GM18868 (cell line): ENCODE measurements at regions not wholly inside any gene's neighbourhood (a gene's known extent, or its start where the extent isn't known, plus 50 kb on each side); places are given as distances from the start of the nearest gene placed in this dataset.
A peak's percentile ranks its signal among the peaks of the same experiment; 100 is the strongest.

Experiments used
- ATAC-seq: cut with Tn5 transposase; IDR thresholded peaks from one replicate; pipeline ENCODE4 v1.9.1; 2021; ENCODE audit warnings: mild to moderate bottlenecking, moderate library complexity; ENCODE audit not compliant: unreplicated experiment

DNA sequence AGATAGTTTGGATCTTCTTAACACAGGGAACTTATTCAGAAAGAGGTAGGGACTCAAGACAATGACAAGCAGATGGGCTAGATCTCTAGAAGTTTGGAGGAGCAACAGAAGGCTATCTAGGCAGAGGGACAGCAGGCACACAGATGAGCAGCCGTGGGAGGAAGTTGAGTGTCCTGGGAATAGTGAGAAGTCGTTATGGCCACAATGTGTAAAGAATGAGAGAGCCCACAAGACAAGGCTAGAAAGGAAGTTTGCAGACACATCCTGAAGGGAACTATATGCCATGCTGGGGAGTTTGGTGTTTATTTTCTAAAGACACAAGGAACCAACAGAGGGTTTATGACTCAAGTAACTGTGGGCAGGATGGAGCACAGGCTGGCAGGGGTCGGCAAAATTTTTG lies 160.6 kb downstream of the PALM2AKAP2 start:
- no peak for ATAC-seq

DNA sequence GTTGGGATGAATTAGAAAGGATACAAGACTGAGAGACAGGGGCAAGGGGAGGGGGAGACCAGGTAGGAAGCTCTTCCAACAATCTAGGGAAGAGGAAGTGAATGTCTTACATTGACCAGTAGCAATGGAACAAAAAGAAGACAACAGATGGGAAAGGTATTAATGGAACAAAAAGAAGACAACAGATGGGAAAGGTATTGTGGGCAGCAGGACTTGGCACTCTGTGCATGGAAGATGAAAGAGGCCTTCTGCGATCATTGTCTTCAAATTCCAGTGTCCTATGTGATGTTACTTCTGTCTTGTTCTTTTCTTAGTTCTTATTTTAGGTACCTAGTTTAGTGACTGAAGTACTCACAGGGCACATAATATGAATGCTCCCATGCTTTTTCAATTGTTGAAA lies 161.8 kb downstream of the PALM2AKAP2 start:
- no peak for ATAC-seq

DNA sequence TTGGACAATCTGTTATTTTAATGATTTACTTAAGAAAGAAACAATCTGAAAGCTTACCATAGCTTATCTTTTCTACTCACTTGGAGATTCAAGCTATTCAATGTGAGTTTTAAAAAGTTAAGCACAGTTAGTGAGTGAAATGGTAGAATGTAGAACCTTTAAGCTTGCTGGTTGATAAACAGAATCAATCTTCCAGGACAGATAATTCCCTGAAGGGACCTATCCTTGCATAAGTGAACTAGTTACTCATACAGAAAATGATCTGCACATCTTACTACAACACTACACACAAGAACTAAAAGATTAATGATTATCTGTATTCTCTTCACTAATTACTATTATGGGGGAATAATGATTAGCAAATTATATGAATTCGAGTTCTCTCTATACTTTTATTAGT lies 165.6 kb downstream of the PALM2AKAP2 start:
- no peak for ATAC-seq

GRCh38 chr9:109948453-109948852 lies 168.5 kb downstream of the PALM2AKAP2 start:
- no peak for ATAC-seq

- ATAC-seq, result peak; percentile 71
Observed at GRCh38 chr9:109950710-109951443, 170.9 kb downstream of the PALM2AKAP2 start.

DNA sequence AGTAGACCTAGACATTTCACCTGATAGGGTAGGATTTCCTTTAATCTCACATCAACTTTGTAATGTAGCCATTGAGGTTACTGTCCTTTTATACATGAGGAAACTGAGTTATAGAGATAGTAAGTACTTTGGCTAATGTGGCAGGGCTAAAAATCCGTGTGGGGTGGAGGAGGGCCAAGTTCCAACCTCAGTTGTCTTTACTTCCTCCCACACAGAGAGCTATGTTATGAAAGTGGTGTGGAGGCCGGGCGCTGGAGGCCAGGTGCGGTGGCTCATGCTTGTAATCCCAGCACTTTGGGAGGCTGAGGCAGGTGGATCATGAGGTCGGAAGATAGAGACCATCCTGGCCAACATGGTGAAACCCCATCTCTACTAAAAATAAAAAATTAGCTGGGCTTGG lies 173.3 kb downstream of the PALM2AKAP2 start:
- ATAC-seq, result no peak

- no peak for ATAC-seq
Observed at GRCh38 chr9:109953813-109954497, 174.0 kb downstream of the PALM2AKAP2 start.

- no peak for ATAC-seq
Observed at GRCh38 chr9:109956717-109957440, 176.9 kb downstream of the PALM2AKAP2 start.

DNA sequence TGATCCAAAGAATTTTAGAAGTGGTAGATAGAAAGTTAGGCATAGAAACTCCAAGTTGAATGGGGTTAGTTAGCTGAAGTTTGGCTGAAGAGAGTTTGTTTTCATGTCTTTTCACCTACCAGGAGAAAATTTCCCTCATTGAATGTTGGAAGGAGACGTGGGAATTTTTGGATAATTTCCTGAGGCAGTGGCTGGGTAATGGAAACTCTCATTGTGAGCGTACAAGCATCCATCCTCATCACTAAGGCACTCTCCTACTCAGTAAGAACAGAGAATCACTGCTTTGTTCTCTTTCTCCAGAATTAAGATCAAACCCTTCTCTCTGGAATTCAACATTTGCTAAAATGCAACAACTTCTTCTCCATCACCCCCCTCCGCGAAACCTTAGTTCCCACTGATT lies 179.7 kb downstream of the PALM2AKAP2 start:
- no peak for ATAC-seq

GRCh38 chr9:109961626-109962025 lies 181.6 kb downstream of the PALM2AKAP2 start:
- no peak for ATAC-seq

- no peak for ATAC-seq
Observed at GRCh38 chr9:109962215-109962614, 182.2 kb downstream of the PALM2AKAP2 start.

- ATAC-seq, result no peak
Observed at GRCh38 chr9:109963079-109963478, 183.1 kb downstream of the PALM2AKAP2 start.

- peak; percentile 33 for ATAC-seq
Observed at GRCh38 chr9:109966643-109967368, 186.8 kb downstream of the PALM2AKAP2 start.

DNA sequence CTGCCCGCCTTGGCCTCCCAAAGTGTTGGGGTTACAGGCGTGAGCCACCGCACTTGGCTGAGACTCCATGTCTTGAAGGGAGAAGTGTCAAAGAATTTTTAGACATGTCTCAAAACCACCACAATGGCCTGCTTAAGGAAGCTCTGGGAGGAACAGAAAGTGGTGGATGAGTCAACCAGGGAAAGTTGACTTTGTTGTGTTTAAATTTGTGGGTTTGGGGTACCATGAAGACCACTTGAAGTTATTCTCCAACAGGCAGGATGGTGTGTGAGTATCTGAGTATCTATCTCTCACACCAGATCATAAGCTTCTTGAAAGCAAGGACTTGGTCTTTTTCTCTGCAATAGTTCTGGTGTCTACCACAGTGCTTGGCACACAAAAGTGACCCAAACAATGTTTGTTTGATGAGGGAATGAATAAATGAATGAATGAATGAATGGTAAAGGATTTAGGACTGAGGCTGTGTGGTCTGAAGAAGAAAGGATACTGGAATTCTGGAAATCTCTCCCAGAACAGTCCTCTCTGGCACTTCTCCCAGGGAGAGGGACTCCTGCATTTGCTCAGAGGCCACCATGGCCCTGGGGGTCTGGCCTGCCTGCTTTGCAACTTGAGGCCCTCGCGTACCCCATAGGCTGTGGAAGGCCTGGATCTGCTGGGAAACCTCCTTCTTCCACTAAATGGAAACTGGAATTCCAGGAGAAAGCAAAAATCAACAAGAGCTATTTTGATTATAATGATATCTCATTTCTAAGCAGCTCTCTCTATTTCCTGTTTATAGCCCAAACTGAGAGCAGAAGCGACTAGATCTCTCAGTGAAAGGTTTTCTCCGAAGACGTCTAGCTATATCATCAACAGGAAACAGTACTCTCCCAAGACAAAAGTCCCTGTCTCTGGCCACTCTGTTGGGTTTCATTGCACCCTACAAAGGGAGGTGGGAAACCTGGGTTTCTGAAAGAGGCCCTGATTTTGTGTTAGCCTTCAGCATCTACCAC lies 187.9 kb downstream of the PALM2AKAP2 start:
- ATAC-seq, result peak; percentile 36

DNA sequence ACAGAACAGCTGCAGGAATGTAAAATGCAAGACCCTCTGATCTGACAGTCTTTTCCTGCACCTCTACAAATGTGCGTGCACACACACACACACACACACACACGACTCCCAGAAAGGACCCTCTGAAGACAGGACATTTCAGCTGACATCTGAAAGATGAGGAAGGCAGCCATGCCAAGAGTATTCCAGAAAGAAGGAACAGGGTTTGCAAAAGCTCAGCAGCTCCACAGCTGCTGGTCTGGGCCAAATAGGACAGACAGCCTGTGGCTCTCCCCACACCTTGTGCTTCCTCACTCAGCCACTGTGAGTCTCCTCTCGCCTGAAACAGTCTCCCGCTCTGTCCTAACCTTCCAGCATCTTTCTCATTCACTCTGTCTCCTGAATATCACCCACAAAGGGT lies 189.0 kb downstream of the PALM2AKAP2 start:
- ATAC-seq, result no peak

DNA sequence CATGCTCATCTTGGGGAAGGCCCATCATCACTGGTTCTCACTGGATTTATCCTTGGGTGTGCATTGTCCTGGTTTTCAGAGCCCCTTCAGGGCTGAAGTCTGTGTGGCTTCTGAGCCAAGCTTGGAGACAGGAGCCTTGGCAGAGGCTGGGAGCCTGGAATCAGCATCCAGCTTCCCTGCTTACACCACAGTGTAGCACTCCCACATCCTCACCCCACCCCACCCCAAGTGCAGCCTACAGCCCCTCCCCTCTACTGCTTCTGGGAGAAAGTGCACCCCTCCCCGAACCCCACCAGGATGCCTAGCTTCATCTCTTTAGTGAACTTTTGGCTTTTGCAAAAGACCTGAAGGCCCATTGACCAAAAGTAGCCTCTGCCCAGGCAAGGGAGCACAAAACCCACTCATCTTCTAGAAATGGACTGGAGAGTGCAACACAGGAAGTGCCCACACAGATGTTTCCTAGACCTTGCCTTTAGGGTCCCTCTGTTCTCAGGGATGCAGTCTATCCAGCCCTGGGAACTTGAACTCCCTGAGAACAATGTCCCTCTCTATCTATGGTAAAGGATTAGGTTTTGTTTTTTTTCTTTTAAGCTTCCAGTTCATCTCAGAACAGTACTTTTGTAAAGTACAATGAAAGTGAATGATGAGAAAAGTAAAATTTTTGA lies 189.7 kb downstream of the PALM2AKAP2 start:
- ATAC-seq, result no peak

DNA sequence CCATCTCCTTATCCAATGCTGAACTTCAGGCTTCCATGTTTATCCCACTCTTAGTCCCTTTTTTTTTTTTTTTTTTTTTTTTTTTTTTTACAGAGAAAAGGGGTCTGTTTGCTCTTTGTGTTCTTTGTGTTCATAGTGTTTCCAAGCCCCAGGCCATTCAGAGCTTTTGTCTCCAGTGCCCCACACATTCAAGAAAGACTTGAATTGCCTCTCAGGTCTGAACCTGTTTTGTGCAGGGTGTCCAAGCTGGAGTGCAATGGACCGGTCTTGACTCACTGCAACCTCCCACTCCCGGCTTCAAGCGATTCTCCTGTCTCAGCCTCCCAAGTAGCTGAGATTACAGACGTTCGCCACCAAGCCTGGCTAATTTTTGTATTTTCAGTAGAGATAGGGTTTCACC lies 191.2 kb downstream of the PALM2AKAP2 start:
- ATAC-seq, result no peak

GRCh38 chr9:109972026-109972882 lies 192.3 kb downstream of the PALM2AKAP2 start:
- peak; percentile 38 for ATAC-seq

- no peak for ATAC-seq
Observed at GRCh38 chr9:109973336-109973735, 193.3 kb downstream of the PALM2AKAP2 start.
